Nephron (organoid): ENCODE measurements at regions not wholly inside any gene's neighbourhood (a gene's known extent, or its start where the extent isn't known, plus 50 kb on each side); places are given as distances from the start of the nearest gene placed in this dataset.

ENCODE experiments used
- H3K27ac Mint-ChIP-seq, 3 experiments: 2 replicates each; pipeline ENCODE4 v1.8.0; 2020; ENCODE audit warnings: mixed read lengths in 3 of 3, mild to moderate bottlenecking in 2 of 3, moderate library complexity in 1 of 3
- H3K27me3 Mint-ChIP-seq: 2 replicates; pipeline ENCODE4 v1.8.0; 2021; ENCODE audit warnings: low read depth, mild to moderate bottlenecking, moderate library complexity, mixed read lengths
- H3K36me3 Mint-ChIP-seq: 2 replicates; pipeline ENCODE4 v1.8.0; 2020; ENCODE audit warnings: low read depth, mixed read lengths
- H3K4me1 Mint-ChIP-seq: 2 replicates; pipeline ENCODE4 v1.8.0; 2020; ENCODE audit warnings: mixed read lengths
- H3K4me3 Mint-ChIP-seq, 3 experiments: 2 replicates each; pipeline ENCODE4 v1.8.0; 2020; ENCODE audit warnings: mild to moderate bottlenecking in 3 of 3, mixed read lengths in 3 of 3, moderate library complexity in 2 of 3
- H3K9me3 Mint-ChIP-seq: 2 replicates; pipeline ENCODE4 v1.8.0; 2020; ENCODE audit warnings: mixed read lengths
- CTCF ChIP-seq, 3 experiments: fragments of 200-600 bp; sonication (generic); IDR thresholded peaks; one replicate each; pipeline ENCODE4 v1.5.0; 2021; ENCODE audit warnings: antibody characterized with exemption in 3 of 3; ENCODE audit not compliant: unreplicated experiment in 3 of 3

- Mint-ChIP-seq H3K9me3 (peaks cover 3% of the 10 kb centered on the region), H3K4me3 (no peak overlapping the region), H3K4me1 (peaks cover 15% of the 10 kb centered on the region), H3K27me3 (peaks cover 3% of the 10 kb centered on the region), H3K36me3 (no peaks in the 10 kb centered on the region), H3K27ac (peak overlapping the region in 2 of 3 experiments; percentile 8 to 33)
- no peak for TF ChIP-seq CTCF (IDR thresholded peaks at IDR 0.05; ENCODE audit: unreplicated experiment in 3 of 3)
Observed at GRCh38 chr4:159735281-159736207, 632.7 kb downstream of the RAPGEF2 start.

GRCh38 chr4:159736411-159736810, 633.5 kb downstream of the RAPGEF2 start:
- Mint-ChIP-seq H3K4me3 (no peak overlapping the region), H3K36me3 (no peaks in the 10 kb centered on the region), H3K9me3 (peaks cover 10% of the 10 kb centered on the region), H3K27ac (no peak overlapping the region), H3K4me1 (peaks cover 15% of the 10 kb centered on the region), H3K27me3 (peaks cover 3% of the 10 kb centered on the region)
- TF ChIP-seq CTCF (IDR thresholded peaks at IDR 0.05; ENCODE audit: unreplicated experiment in 3 of 3) = no peak

GRCh38 chr4:159743971-159744370, 641.1 kb downstream of the RAPGEF2 start:
- H3K27me3 Mint-ChIP-seq = no peaks in the 10 kb centered on the region
- H3K9me3 Mint-ChIP-seq = peaks cover 25% of the 10 kb centered on the region
- no peaks in the 10 kb centered on the region for H3K4me1 Mint-ChIP-seq
- no peak overlapping the region for H3K27ac Mint-ChIP-seq
- no peak for TF ChIP-seq CTCF (IDR thresholded peaks at IDR 0.05; ENCODE audit: unreplicated experiment in 3 of 3)
- H3K4me3 Mint-ChIP-seq = no peak overlapping the region
- no peaks in the 10 kb centered on the region for H3K36me3 Mint-ChIP-seq

GRCh38 chr4:159747983-159748382, 645.1 kb downstream of the RAPGEF2 start:
- Mint-ChIP-seq H3K4me1 (no peaks in the 10 kb centered on the region), H3K9me3 (peaks cover 7% of the 10 kb centered on the region), H3K4me3 (no peak overlapping the region)

GRCh38 chr4:159748834-159749444, 646.1 kb downstream of the RAPGEF2 start:
- H3K9me3 Mint-ChIP-seq = peaks cover 11% of the 10 kb centered on the region
- no peak for TF ChIP-seq CTCF (IDR thresholded peaks at IDR 0.05; ENCODE audit: unreplicated experiment in 3 of 3)
- H3K27me3 Mint-ChIP-seq = no peaks in the 10 kb centered on the region
- no peak overlapping the region for H3K4me3 Mint-ChIP-seq
- H3K4me1 Mint-ChIP-seq = no peaks in the 10 kb centered on the region
- no peak overlapping the region for H3K27ac Mint-ChIP-seq
- no peaks in the 10 kb centered on the region for H3K36me3 Mint-ChIP-seq

More at GRCh38 chr4:159747983-159748382, 645.1 kb downstream of the RAPGEF2 start:
- H3K36me3 Mint-ChIP-seq = no peaks in the 10 kb centered on the region
- H3K27me3 Mint-ChIP-seq = no peaks in the 10 kb centered on the region
- TF ChIP-seq CTCF (IDR thresholded peaks at IDR 0.05; ENCODE audit: unreplicated experiment in 3 of 3) = no peak
- no peak overlapping the region for H3K27ac Mint-ChIP-seq
